ENCODE measurements at regions not wholly inside any gene's neighbourhood (a gene's known extent, or its start where the extent isn't known, plus 50 kb on each side); places are given as distances from the start of the nearest gene placed in this dataset.

GRCh38 chr9:80383331-80383730 lies 811.6 kb downstream of the TLE4 start:
- ChIA-PET POLR2A (ENCODE audit: partially characterized antibody) (no interaction called here), CTCF (ENCODE audit: partially characterized antibody) (no interaction called here)
- H4K91ac ChIP-seq (replicated peaks; ENCODE audit: insufficient read length, low read length) = no peak overlapping the region
- TF ChIP-seq EZH2 (IDR thresholded peaks at IDR 0.05; ENCODE audit: low read depth, low read length, severe bottlenecking) (no peak), CTBP2 (IDR thresholded peaks at IDR 0.05; ENCODE audit: borderline replicate concordance, insufficient read depth, insufficient read length, low read length) (no peak), HDAC2 (IDR thresholded peaks at IDR 0.05; ENCODE audit: borderline replicate concordance in 1 of 2, low read depth in 2 of 2, low read length in 2 of 2) (no peak), SP4 (IDR thresholded peaks at IDR 0.05; ENCODE audit: low read length) (no peak)
- no peak overlapping the region for H4K5ac ChIP-seq (ENCODE audit: insufficient read length, low read depth, low read length)
- H2BK20ac ChIP-seq (ENCODE audit: low read length) = no peak overlapping the region
- H2BK5ac ChIP-seq (ENCODE audit: low read depth, low read length) = no peak overlapping the region
- no peak overlapping the region for H3K27ac ChIP-seq (ENCODE audit: low read depth, low read length)
- H2BK12ac ChIP-seq (ENCODE audit: low read depth, low read length) = no peak overlapping the region
- H3K23ac ChIP-seq (ENCODE audit: insufficient read length) = no peak overlapping the region
- H3K14ac ChIP-seq (ENCODE audit: insufficient read length) = no peak overlapping the region
- H3K4me3 ChIP-seq (ENCODE audit: extremely low read depth in 1 of 4, insufficient read depth in 2 of 4, low read depth in 3 of 4, low read length in 4 of 4) = no peak overlapping the region
- H3K79me1 ChIP-seq (ENCODE audit: low read depth, low read length) = no peaks in the 10 kb centered on the region
- H4K20me1 ChIP-seq (replicated peaks in 1 of 2; ENCODE audit: control insufficient read depth in 1 of 2, insufficient read depth in 2 of 2, low read length in 2 of 2) = no peaks in the 10 kb centered on the region
- no peak overlapping the region for H3K18ac ChIP-seq (ENCODE audit: extremely low read depth, low read length)
- no peak for FAIRE-seq
- no peaks in the 10 kb centered on the region for H3K9me3 ChIP-seq (ENCODE audit: insufficient read depth in 2 of 2, low read depth in 1 of 2, low read length in 1 of 2)
- H3K4me2 ChIP-seq (ENCODE audit: insufficient read depth in 1 of 2, low read depth in 2 of 2, low read length in 2 of 2) = no peak overlapping the region
- H3K56ac ChIP-seq (replicated peaks; ENCODE audit: insufficient read length, low read depth, low read length) = no peak overlapping the region
- no peak overlapping the region for H3K9ac ChIP-seq (replicated peaks in 1 of 4; ENCODE audit: extremely low read depth in 1 of 4, low read depth in 3 of 4, low read length in 3 of 4)
- no peak for DNase-seq (ENCODE audit: low read depth in 1 of 2, low spot score in 2 of 2)
- 100% methylated on average over 2 of the region's 2 CpGs; no CpG with 5 or more reads in 1 of the 2 experiments for WGBS, 2 experiments (ENCODE audit: extremely low coverage in 1 of 2, insufficient coverage in 1 of 2, insufficient read length in 1 of 2, insufficient replicate concordance in 2 of 2, low coverage in 1 of 2, low lambda C conversion rate in 2 of 2, missing lambda C conversion rate in 1 of 2)
- no peak overlapping the region for H2BK15ac ChIP-seq (ENCODE audit: low read length)
- no peaks in the 10 kb centered on the region for H3K36me3 ChIP-seq (ENCODE audit: control insufficient read depth in 2 of 4, insufficient read depth in 4 of 4, low read length in 3 of 4)
- no peaks in the 10 kb centered on the region for H3K23me2 ChIP-seq (ENCODE audit: low read depth, low read length)
- no peak overlapping the region for H2BK120ac ChIP-seq (replicated peaks; ENCODE audit: low read depth, low read length)
- no peak overlapping the region for H2AK5ac ChIP-seq (ENCODE audit: low read depth, low read length)
- no peaks in the 10 kb centered on the region for H3K79me2 ChIP-seq (ENCODE audit: control insufficient read depth in 1 of 2, insufficient read depth in 2 of 2, low read length in 2 of 2)
- H3K27me3 ChIP-seq (replicated peaks in 1 of 4; ENCODE audit: control insufficient read depth in 3 of 4, extremely low read depth in 1 of 4, insufficient read depth in 3 of 4, low read length in 3 of 4) = no peaks in the 10 kb centered on the region
- H3K4ac ChIP-seq (replicated peaks; ENCODE audit: insufficient read length, low read depth, low read length) = no peak overlapping the region
- peaks cover 0 to 2% (median 0%) of the 10 kb centered on the region in 4 experiments; a peak in 1 of 7 replicates for H3K4me1 ChIP-seq (replicated peaks in 1 of 4; ENCODE audit: control insufficient read depth in 3 of 4, insufficient read depth in 4 of 4, low read length in 3 of 4)
- no peak overlapping the region for H2AFZ ChIP-seq (ENCODE audit: low read length)
- no peak overlapping the region for H4K8ac ChIP-seq (ENCODE audit: extremely low read depth, insufficient read depth, low read length)
